IMR-90 (cell line): ENCODE measurements at regions not wholly inside any gene's neighbourhood (a gene's known extent, or its start where the extent isn't known, plus 50 kb on each side); places are given as distances from the start of the nearest gene placed in this dataset.

Source experiments
- ATAC-seq: fragments of 200-7000 bp; cut with Tn5 transposase; 2 replicates; pipeline ENCODE4 v1.9.1; 2020; ENCODE audit warnings: low read depth, mild to moderate bottlenecking, moderate library complexity
- BruUV-seq: library from RNA; stranded (reverse); fragments of 400-500 nt; replicated peaks from 2 replicates; lab custom pipeline; 2021; lab: Mats Ljungman, UMichigan
- CTCF ChIA-PET: fragments of 300-600 bp; formaldehyde crosslinking; extraction: SDS; loops from one replicate; lab custom pipeline; 2021; ENCODE audit warnings: antibody characterized with exemption; lab: Yijun Ruan, JAX
- POLR2A ChIA-PET: fragments of 300-600 bp; sonication (Branson Sonifier 250); formaldehyde crosslinking; loops from one replicate; lab custom pipeline; 2022; ENCODE audit warnings: antibody characterized with exemption; ENCODE audit not compliant: unreplicated experiment; lab: Charles Lee
- DNase-seq: peaks from one replicate; pipeline ENCODE4 v3.0.0; 2013
- H2AFZ ChIP-seq: replicated peaks from 2 replicates; pipeline ENCODE3; 2013; ENCODE audit warnings: low read length, mild to moderate bottlenecking; ENCODE audit not compliant: poor library complexity
- H2AK5ac ChIP-seq: 2 replicates; pipeline ENCODE4 v1.6.1; 2013; ENCODE audit warnings: low read depth, low read length, inconsistent platforms
- H2AK9ac ChIP-seq: replicated peaks from 2 replicates; pipeline ENCODE3; 2013; ENCODE audit warnings: mild to moderate bottlenecking, low read depth, low read length, moderate library complexity; ENCODE audit not compliant: poor library complexity
- H2BK120ac ChIP-seq: 2 replicates; pipeline ENCODE4 v1.6.1; 2013; ENCODE audit warnings: low read depth, low read length, inconsistent platforms
- H2BK15ac ChIP-seq: 3 replicates; pipeline ENCODE4 v1.6.1; 2013; ENCODE audit warnings: low read depth, low read length, inconsistent platforms
- H2BK20ac ChIP-seq: 2 replicates; pipeline ENCODE4 v1.6.1; 2013; ENCODE audit warnings: low read depth, mild to moderate bottlenecking, inconsistent platforms, low read length, moderate library complexity
- H2BK5ac ChIP-seq: 2 replicates; pipeline ENCODE4 v1.6.1; 2013; ENCODE audit warnings: mild to moderate bottlenecking, low read depth, low read length, inconsistent platforms; ENCODE audit not compliant: poor library complexity, severe bottlenecking
- H3K14ac ChIP-seq: replicated peaks from 2 replicates; pipeline ENCODE4 v1.6.1; 2013; ENCODE audit warnings: low read depth, low read length, inconsistent platforms
- H3K18ac ChIP-seq: 2 replicates; pipeline ENCODE4 v1.6.1; 2013; ENCODE audit warnings: low read depth, low read length, control low read depth
- H3K23ac ChIP-seq: 2 replicates; pipeline ENCODE4 v1.6.1; 2013; ENCODE audit warnings: low read depth, low read length, inconsistent platforms
- H3K27ac ChIP-seq: 2 replicates; pipeline ENCODE4 v1.5.1; 2013; ENCODE audit warnings: mild to moderate bottlenecking, control low read depth, low read length; ENCODE audit not compliant: insufficient read depth
- H3K27me3 ChIP-seq: 2 replicates; pipeline ENCODE4 v1.6.1; 2013; ENCODE audit warnings: low read length; ENCODE audit not compliant: control insufficient read depth, insufficient read depth
- H3K36me3 ChIP-seq: 2 replicates; pipeline ENCODE4 v1.6.1; 2013; ENCODE audit warnings: low read length, mixed read lengths; ENCODE audit not compliant: control insufficient read depth, insufficient read depth
- H3K4ac ChIP-seq: 2 replicates; pipeline ENCODE4 v1.6.1; 2013; ENCODE audit warnings: low read depth, low read length, inconsistent platforms
- H3K4me1 ChIP-seq: 2 replicates; pipeline ENCODE4 v1.6.1; 2013; ENCODE audit warnings: low read length, mixed read lengths; ENCODE audit not compliant: control insufficient read depth, insufficient read depth
- H3K4me2 ChIP-seq: 2 replicates; pipeline ENCODE4 v1.6.1; 2013; ENCODE audit warnings: low read depth, mild to moderate bottlenecking, control low read depth, low read length, moderate library complexity
- H3K4me3 ChIP-seq: 2 replicates; pipeline ENCODE4 v1.5.1; 2013; ENCODE audit warnings: low read depth, mild to moderate bottlenecking, control low read depth, low read length, moderate library complexity; ENCODE audit not compliant: insufficient read depth
- H3K56ac ChIP-seq: 2 replicates; pipeline ENCODE4 v1.6.1; 2013; ENCODE audit warnings: low read length, inconsistent platforms; ENCODE audit not compliant: insufficient read depth; ENCODE audit errors: extremely low read depth
- H3K79me1 ChIP-seq, 2 experiments: 2 replicates each; pipeline ENCODE4 v1.6.1; 2013; ENCODE audit warnings: low read length in 2 of 2, inconsistent platforms in 1 of 2, low read depth in 1 of 2
- H3K9ac ChIP-seq: 2 replicates; pipeline ENCODE4 v1.6.1; 2013; ENCODE audit warnings: low read depth, low read length, control low read depth
- H3K9me1 ChIP-seq: 2 replicates; pipeline ENCODE4 v1.6.1; 2013; ENCODE audit warnings: low read length, inconsistent platforms; ENCODE audit not compliant: insufficient read depth
- H3K9me3 ChIP-seq: 2 replicates; pipeline ENCODE4 v1.6.1; 2013; ENCODE audit warnings: low read length; ENCODE audit not compliant: control insufficient read depth, insufficient read depth
- H4K20me1 ChIP-seq: 2 replicates; pipeline ENCODE4 v1.6.1; 2013; ENCODE audit warnings: low read length, inconsistent platforms; ENCODE audit not compliant: insufficient read depth
- H4K5ac ChIP-seq: 2 replicates; pipeline ENCODE4 v1.6.1; 2013; ENCODE audit warnings: mild to moderate bottlenecking, low read depth, low read length, control low read depth
- H4K8ac ChIP-seq, 2 experiments: 2 replicates each; pipeline ENCODE4 v1.6.1; 2013; ENCODE audit warnings: low read depth in 2 of 2, low read length in 2 of 2, control low read depth in 1 of 2, inconsistent platforms in 1 of 2
- H4K91ac ChIP-seq: 2 replicates; pipeline ENCODE4 v1.6.1; 2013; ENCODE audit warnings: low read depth, low read length, inconsistent platforms; ENCODE audit not compliant: insufficient read depth
- BHLHE40 ChIP-seq: fragments of 150-350 bp; IDR thresholded peaks from 2 replicates; pipeline ENCODE4 v1.6.1; 2016; ENCODE audit warnings: mild to moderate bottlenecking, low read depth, low read length
- CEBPB ChIP-seq: IDR thresholded peaks from 2 replicates; pipeline ENCODE4 v1.6.1; 2012; ENCODE audit warnings: low read depth, low read length, improper control_type of control experiment
- CHD1 ChIP-seq: IDR thresholded peaks from 2 replicates; pipeline ENCODE4 v1.6.1; 2012; ENCODE audit warnings: low read depth, low read length, improper control_type of control experiment
- FOS ChIP-seq: fragments of 150-350 bp; IDR thresholded peaks from 2 replicates; pipeline ENCODE4 v1.6.1; 2016; ENCODE audit warnings: low read depth, low read length
- MAFK ChIP-seq: IDR thresholded peaks from 2 replicates; pipeline ENCODE4 v1.6.1; 2012; ENCODE audit warnings: low read depth, low read length, improper control_type of control experiment
- MAZ ChIP-seq: IDR thresholded peaks from 2 replicates; pipeline ENCODE4 v1.6.1; 2012; ENCODE audit warnings: low read depth, mild to moderate bottlenecking, low read length, improper control_type of control experiment, moderate library complexity, borderline replicate concordance
- MXI1 ChIP-seq: IDR thresholded peaks from 2 replicates; pipeline ENCODE4 v1.6.1; 2012; ENCODE audit warnings: low read depth, mild to moderate bottlenecking, low read length, moderate library complexity, borderline replicate concordance
- NFE2L2 ChIP-seq: fragments of 150-350 bp; IDR thresholded peaks from 2 replicates; pipeline ENCODE4 v1.6.1; 2016; ENCODE audit warnings: low read depth, mild to moderate bottlenecking, low read length
- POLR2A ChIP-seq: IDR thresholded peaks from 2 replicates; pipeline ENCODE4 v1.6.1; 2012; ENCODE audit warnings: mild to moderate bottlenecking, low read depth, low read length
- RAD21 ChIP-seq: IDR thresholded peaks from 2 replicates; pipeline ENCODE4 v1.6.1; 2012; ENCODE audit warnings: low read length, improper control_type of control experiment
- RCOR1 ChIP-seq: IDR thresholded peaks from 2 replicates; pipeline ENCODE4 v1.6.1; 2012; ENCODE audit warnings: mild to moderate bottlenecking, low read length, improper control_type of control experiment; ENCODE audit not compliant: insufficient replicate concordance
- RFX5 ChIP-seq: IDR thresholded peaks from 2 replicates; pipeline ENCODE4 v1.8.0; 2012; ENCODE audit warnings: low read depth, mild to moderate bottlenecking, low read length, moderate library complexity
- SMC3 ChIP-seq: fragments of 150-350 bp; IDR thresholded peaks from 2 replicates; pipeline ENCODE4 v1.6.1; 2016; ENCODE audit warnings: low read depth, mild to moderate bottlenecking, antibody characterized with exemption, low read length, moderate library complexity
- WGBS, 2 experiments: methylation state at CpG; one replicate each; pipeline versions ENCODE4 v1.1.5 to v1.1.7; 2013; ENCODE audit warnings: missing lambda C conversion rate in 2 of 2; ENCODE audit not compliant: insufficient read length in 1 of 2; ENCODE audit errors: extremely low coverage in 2 of 2; 5-methylcytosine and 5-hydroxymethylcytosine counted together
- dilution Hi-C: fragments of 300-500 bp; cut with HindIII; formaldehyde crosslinking; loops from one replicate; pipeline ENCODE4 v1.14.3; 2018; ENCODE audit warnings: low sequenced_read_pairs; ENCODE audit not compliant: unreplicated experiment
- in situ Hi-C: fragments of 300-500 bp; cut with MboI; formaldehyde crosslinking; loops from 3 replicates; pipeline ENCODE4 v1.14.3; 2019; ENCODE audit warnings: low sequenced_read_pairs, inconsistent platforms, mixed read lengths
- intact Hi-C: fragments of 100-400 bp; cut with micrococcal nuclease; formaldehyde crosslinking; loops from 2 replicates; pipeline ENCODE4 v1.10.0; 2022
- TF ChIP-seq, protein P1 (sequence below): fragments of 150-350 bp; IDR thresholded peaks from 2 replicates; pipeline ENCODE4 v1.6.1; 2016; ENCODE audit warnings: low read depth, mild to moderate bottlenecking, low read length, moderate library complexity, borderline replicate concordance
- TF ChIP-seq, protein P2 (sequence below): conservative IDR thresholded peaks from 2 replicates; pipeline ENCODE4 v1.5.1; 2012; ENCODE audit warnings: mild to moderate bottlenecking, low read depth, low read length, improper control_type of control experiment
- TF ChIP-seq, protein P3 (sequence below): fragments of 150-350 bp; IDR thresholded peaks from 2 replicates; pipeline ENCODE4 v1.6.1; 2017; ENCODE audit warnings: mild to moderate bottlenecking, antibody characterized with exemption, low read length, low read depth

DNA sequence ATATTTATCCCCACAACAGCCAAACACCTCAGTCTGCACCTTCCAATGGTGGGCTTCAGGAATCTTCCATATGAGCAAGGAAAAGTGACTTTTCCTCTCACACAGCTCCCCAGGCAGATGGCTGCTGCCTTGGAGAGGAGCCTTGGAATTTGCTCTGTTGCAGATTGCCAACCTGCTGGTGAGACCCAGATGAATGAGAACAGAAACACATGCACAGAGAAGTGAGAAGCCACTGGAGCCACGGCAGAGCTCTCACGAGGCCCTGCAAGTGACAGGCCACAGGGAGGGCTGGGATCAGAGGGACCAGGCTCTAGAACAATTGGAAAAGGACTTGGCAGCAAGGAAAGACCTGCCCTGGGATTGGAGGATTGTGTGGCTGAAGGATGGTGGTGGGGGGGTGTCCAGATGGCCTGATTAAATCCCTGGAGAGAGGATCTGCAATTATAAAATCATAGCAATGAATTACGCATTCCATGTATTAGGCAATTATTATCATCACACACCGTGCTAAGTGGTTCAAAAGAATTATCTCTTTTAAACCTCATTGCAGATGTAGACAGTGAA, 84.9 kb upstream of the PWP1 start:
- Histone ChIP-seq H4K5ac (no peak overlapping the region), H3K18ac (no peak overlapping the region), H3K4me2 (no peak overlapping the region), H3K79me1 (no peaks in the 10 kb centered on the region), H3K36me3 (no peaks in the 10 kb centered on the region), H2BK120ac (no peak overlapping the region), H2AFZ (no peak overlapping the region), H3K23ac (no peak overlapping the region), H3K27ac (no peak overlapping the region), H4K20me1 (no peaks in the 10 kb centered on the region), H3K9me1 (no peaks in the 10 kb centered on the region), H3K14ac (no peak overlapping the region), H3K9me3 (no peaks in the 10 kb centered on the region), H3K4me1 (no peaks in the 10 kb centered on the region), H4K8ac (no peak overlapping the region), H2BK15ac (no peak overlapping the region), H3K4ac (no peak overlapping the region), H2AK5ac (no peak overlapping the region), H3K9ac (no peak overlapping the region), H3K4me3 (no peak overlapping the region), H2BK20ac (no peak overlapping the region), H4K91ac (no peak overlapping the region), H3K27me3 (no peaks in the 10 kb centered on the region), H2AK9ac (no peak overlapping the region), H2BK5ac (no peak overlapping the region), H3K56ac (no peak overlapping the region)
- TF ChIP-seq, protein P1, sequence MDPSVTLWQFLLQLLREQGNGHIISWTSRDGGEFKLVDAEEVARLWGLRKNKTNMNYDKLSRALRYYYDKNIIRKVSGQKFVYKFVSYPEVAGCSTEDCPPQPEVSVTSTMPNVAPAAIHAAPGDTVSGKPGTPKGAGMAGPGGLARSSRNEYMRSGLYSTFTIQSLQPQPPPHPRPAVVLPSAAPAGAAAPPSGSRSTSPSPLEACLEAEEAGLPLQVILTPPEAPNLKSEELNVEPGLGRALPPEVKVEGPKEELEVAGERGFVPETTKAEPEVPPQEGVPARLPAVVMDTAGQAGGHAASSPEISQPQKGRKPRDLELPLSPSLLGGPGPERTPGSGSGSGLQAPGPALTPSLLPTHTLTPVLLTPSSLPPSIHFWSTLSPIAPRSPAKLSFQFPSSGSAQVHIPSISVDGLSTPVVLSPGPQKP, result no peak
- TF ChIP-seq, protein P2, sequence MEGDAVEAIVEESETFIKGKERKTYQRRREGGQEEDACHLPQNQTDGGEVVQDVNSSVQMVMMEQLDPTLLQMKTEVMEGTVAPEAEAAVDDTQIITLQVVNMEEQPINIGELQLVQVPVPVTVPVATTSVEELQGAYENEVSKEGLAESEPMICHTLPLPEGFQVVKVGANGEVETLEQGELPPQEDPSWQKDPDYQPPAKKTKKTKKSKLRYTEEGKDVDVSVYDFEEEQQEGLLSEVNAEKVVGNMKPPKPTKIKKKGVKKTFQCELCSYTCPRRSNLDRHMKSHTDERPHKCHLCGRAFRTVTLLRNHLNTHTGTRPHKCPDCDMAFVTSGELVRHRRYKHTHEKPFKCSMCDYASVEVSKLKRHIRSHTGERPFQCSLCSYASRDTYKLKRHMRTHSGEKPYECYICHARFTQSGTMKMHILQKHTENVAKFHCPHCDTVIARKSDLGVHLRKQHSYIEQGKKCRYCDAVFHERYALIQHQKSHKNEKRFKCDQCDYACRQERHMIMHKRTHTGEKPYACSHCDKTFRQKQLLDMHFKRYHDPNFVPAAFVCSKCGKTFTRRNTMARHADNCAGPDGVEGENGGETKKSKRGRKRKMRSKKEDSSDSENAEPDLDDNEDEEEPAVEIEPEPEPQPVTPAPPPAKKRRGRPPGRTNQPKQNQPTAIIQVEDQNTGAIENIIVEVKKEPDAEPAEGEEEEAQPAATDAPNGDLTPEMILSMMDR, result no peak
- TF ChIP-seq FOS, result no peak
- no peak for TF ChIP-seq BHLHE40
- TF ChIP-seq MAZ, result no peak
- no peak for TF ChIP-seq SMC3
- no peak for TF ChIP-seq CHD1
- TF ChIP-seq NFE2L2, result no peak
- TF ChIP-seq RCOR1, result no peak
- TF ChIP-seq MXI1, result no peak
- no peak for TF ChIP-seq CEBPB
- TF ChIP-seq, protein P3, sequence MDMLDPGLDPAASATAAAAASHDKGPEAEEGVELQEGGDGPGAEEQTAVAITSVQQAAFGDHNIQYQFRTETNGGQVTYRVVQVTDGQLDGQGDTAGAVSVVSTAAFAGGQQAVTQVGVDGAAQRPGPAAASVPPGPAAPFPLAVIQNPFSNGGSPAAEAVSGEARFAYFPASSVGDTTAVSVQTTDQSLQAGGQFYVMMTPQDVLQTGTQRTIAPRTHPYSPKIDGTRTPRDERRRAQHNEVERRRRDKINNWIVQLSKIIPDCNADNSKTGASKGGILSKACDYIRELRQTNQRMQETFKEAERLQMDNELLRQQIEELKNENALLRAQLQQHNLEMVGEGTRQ, result no peak
- no peak for TF ChIP-seq RFX5
- no peak for TF ChIP-seq MAFK
- no peak for TF ChIP-seq POLR2A
- TF ChIP-seq RAD21, result no peak
- no TSS peak for BruUV-seq
- DNase-seq (no peak), ATAC-seq (no peak)
- ChIA-PET POLR2A (no interaction called here), CTCF (interaction anchor here (0.7 kb wide), 1 partner anchor 8 kb away, joined by 3 read pairs; no protein-coding TSS in a partner anchor)
- dilution Hi-C loops, result no loop called here
- WGBS, 2 experiments, result 44% methylated on average over 2 of the region's 4 CpGs; no CpG with 5 or more reads in 1 of the 2 experiments
- in situ Hi-C loops, result loop anchor here (5.0 to 10.0 kb wide), 2 partner anchors 186 to 463 kb away; no protein-coding TSS in a partner anchor
- intact Hi-C loops, result no loop called here
